CD14-positive monocyte (primary cell): ENCODE measurements at regions not wholly inside any gene's neighbourhood (a gene's known extent, or its start where the extent isn't known, plus 50 kb on each side); places are given as distances from the start of the nearest gene placed in this dataset.

Experiments
- DNase-seq, 3 donors: peaks; one replicate each; pipeline ENCODE4 v3.0.0-alpha.2; 2011 to 2022
- H2AFZ ChIP-seq: 2 replicates; pipeline ENCODE4 v1.6.0; 2012; ENCODE audit warnings: mild to moderate bottlenecking, low read depth, low read length, inconsistent platforms; ENCODE audit not compliant: insufficient read depth, poor library complexity, severe bottlenecking
- H3K27ac ChIP-seq, 2 donors: 1 replicate in 1 of 2; 2 replicates in 1 of 2; pipeline ENCODE4 v1.5.1; 2012 to 2013; ENCODE audit warnings: low read length in 2 of 2, control low read depth in 1 of 2, inconsistent platforms in 1 of 2, low read depth in 1 of 2, mild to moderate bottlenecking in 1 of 2
- H3K27me3 ChIP-seq, 2 donors: one replicate each; pipeline versions ENCODE4 v1.6.0 to v1.6.1; 2011 to 2013; ENCODE audit warnings: low read length in 2 of 2; ENCODE audit not compliant: control insufficient read depth in 2 of 2, insufficient read depth in 2 of 2
- H3K36me3 ChIP-seq, 2 donors: replicated peaks in 1 of 2; 1 replicate in 1 of 2; 2 replicates in 1 of 2; pipeline versions ENCODE4 v1.5.1 to v1.6.1; 2012 to 2013; ENCODE audit warnings: low read length in 2 of 2, control low read depth in 1 of 2, inconsistent platforms in 1 of 2, mild to moderate bottlenecking in 1 of 2; ENCODE audit not compliant: insufficient read depth in 2 of 2, control insufficient read depth in 1 of 2
- H3K4me1 ChIP-seq, 2 donors: 1 replicate in 1 of 2; 2 replicates in 1 of 2; pipeline versions ENCODE4 v1.5.1 to v1.6.1; 2012 to 2013; ENCODE audit warnings: low read length in 2 of 2, control low read depth in 1 of 2, inconsistent platforms in 1 of 2, mild to moderate bottlenecking in 1 of 2, moderate library complexity in 1 of 2; ENCODE audit not compliant: insufficient read depth in 2 of 2, control insufficient read depth in 1 of 2
- H3K4me2 ChIP-seq: replicated peaks from 2 replicates; pipeline ENCODE3; 2012; ENCODE audit warnings: low read length, moderate library complexity, mild to moderate bottlenecking; ENCODE audit not compliant: poor library complexity, severe bottlenecking; ENCODE audit errors: extremely low read depth
- H3K4me3 ChIP-seq, 3 experiments: fragments of 200-600 bp in 1 of 3; sonication (generic) in 1 of 3; replicated peaks in 1 of 3; 1 replicate in 2 of 3; 2 replicates in 1 of 3; pipeline ENCODE4 v1.5.1; 2011 to 2013; ENCODE audit warnings: low read length in 3 of 3, mild to moderate bottlenecking in 3 of 3, control low read depth in 2 of 3, low read depth in 2 of 3, inconsistent platforms in 1 of 3, moderate library complexity in 1 of 3
- H3K79me2 ChIP-seq: 2 replicates; pipeline ENCODE4 v1.6.0; 2012; ENCODE audit warnings: mild to moderate bottlenecking, control low read depth, inconsistent platforms, low read length, moderate library complexity; ENCODE audit not compliant: insufficient read depth
- H3K9ac ChIP-seq: 2 replicates; pipeline ENCODE4 v1.6.0; 2017; ENCODE audit warnings: low read length, mild to moderate bottlenecking; ENCODE audit not compliant: insufficient read depth, poor library complexity, severe bottlenecking
- H3K9me3 ChIP-seq, 2 donors: replicated peaks in 1 of 2; 1 replicate in 1 of 2; 2 replicates in 1 of 2; pipeline versions ENCODE4 v1.5.1 to v1.6.1; 2012 to 2013; ENCODE audit warnings: low read length in 2 of 2, control low read depth in 1 of 2; ENCODE audit not compliant: control insufficient read depth in 1 of 2, insufficient read depth in 1 of 2
- H4K20me1 ChIP-seq: 2 replicates; pipeline ENCODE4 v1.6.0; 2012; ENCODE audit warnings: mild to moderate bottlenecking, low read length, control low read depth, moderate library complexity; ENCODE audit not compliant: insufficient read depth
- H3K27ac Mint-ChIP-seq, 7 donors: one replicate each; pipeline ENCODE4 v1.8.0; 2020; ENCODE audit warnings: mild to moderate bottlenecking in 7 of 7, mixed read lengths in 7 of 7, moderate library complexity in 6 of 7, inconsistent platforms in 2 of 7
- H3K27me3 Mint-ChIP-seq, 3 donors: one replicate each; pipeline ENCODE4 v1.8.0; 2021 to 2022; ENCODE audit warnings: low read depth in 3 of 3, mild to moderate bottlenecking in 3 of 3, mixed read lengths in 3 of 3, moderate library complexity in 3 of 3, inconsistent platforms in 1 of 3
- H3K36me3 Mint-ChIP-seq, 2 donors: one replicate each; pipeline ENCODE4 v1.8.0; 2020; ENCODE audit warnings: mixed read lengths in 2 of 2, inconsistent platforms in 1 of 2, mild to moderate bottlenecking in 1 of 2
- H3K4me1 Mint-ChIP-seq: one replicate; pipeline ENCODE4 v1.8.0; 2020; ENCODE audit warnings: mild to moderate bottlenecking, mixed read lengths
- H3K4me3 Mint-ChIP-seq, 2 donors: one replicate each; pipeline ENCODE4 v1.8.0; 2020; ENCODE audit warnings: mild to moderate bottlenecking in 2 of 2, mixed read lengths in 2 of 2, moderate library complexity in 1 of 2
- H3K9me3 Mint-ChIP-seq, 7 donors: one replicate each; pipeline ENCODE4 v1.8.0; 2020 to 2022; ENCODE audit warnings: mixed read lengths in 7 of 7, mild to moderate bottlenecking in 6 of 7, moderate library complexity in 6 of 7, inconsistent platforms in 2 of 7
- WGBS: methylation state at CpG from one replicate; pipeline ENCODE4 v1.1.5; 2013; ENCODE audit warnings: missing lambda C conversion rate; ENCODE audit not compliant: insufficient coverage; 5-methylcytosine and 5-hydroxymethylcytosine counted together
- intact Hi-C, 2 donors: fragments of 100-400 bp; cut with micrococcal nuclease; formaldehyde crosslinking; loops; one replicate each; pipeline versions ENCODE4 v1.15.0 to v1.15.1; 2023
- TF ChIP-seq, protein P1 (sequence below): fragments of 200-600 bp; IDR thresholded peaks from one replicate; pipeline ENCODE4 v1.8.0; 2022; ENCODE audit warnings: antibody characterized with exemption, mild to moderate bottlenecking

- H3K4me2 ChIP-seq: no peak overlapping the region
- no peak overlapping the region for H3K4me3 ChIP-seq
- no peaks in the 10 kb centered on the region for H4K20me1 ChIP-seq
- intact Hi-C loops: no loop called here
- TF ChIP-seq, protein P1, sequence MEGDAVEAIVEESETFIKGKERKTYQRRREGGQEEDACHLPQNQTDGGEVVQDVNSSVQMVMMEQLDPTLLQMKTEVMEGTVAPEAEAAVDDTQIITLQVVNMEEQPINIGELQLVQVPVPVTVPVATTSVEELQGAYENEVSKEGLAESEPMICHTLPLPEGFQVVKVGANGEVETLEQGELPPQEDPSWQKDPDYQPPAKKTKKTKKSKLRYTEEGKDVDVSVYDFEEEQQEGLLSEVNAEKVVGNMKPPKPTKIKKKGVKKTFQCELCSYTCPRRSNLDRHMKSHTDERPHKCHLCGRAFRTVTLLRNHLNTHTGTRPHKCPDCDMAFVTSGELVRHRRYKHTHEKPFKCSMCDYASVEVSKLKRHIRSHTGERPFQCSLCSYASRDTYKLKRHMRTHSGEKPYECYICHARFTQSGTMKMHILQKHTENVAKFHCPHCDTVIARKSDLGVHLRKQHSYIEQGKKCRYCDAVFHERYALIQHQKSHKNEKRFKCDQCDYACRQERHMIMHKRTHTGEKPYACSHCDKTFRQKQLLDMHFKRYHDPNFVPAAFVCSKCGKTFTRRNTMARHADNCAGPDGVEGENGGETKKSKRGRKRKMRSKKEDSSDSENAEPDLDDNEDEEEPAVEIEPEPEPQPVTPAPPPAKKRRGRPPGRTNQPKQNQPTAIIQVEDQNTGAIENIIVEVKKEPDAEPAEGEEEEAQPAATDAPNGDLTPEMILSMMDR: no peak
- no peaks in the 10 kb centered on the region for H3K36me3 ChIP-seq
- Mint-ChIP-seq H3K27me3 (no peaks in the 10 kb centered on the region), H3K9me3 (peaks cover 0 to 5% (median 5%) of the 10 kb centered on the region in 7 donors), H3K27ac (no peak overlapping the region), H3K4me1 (no peaks in the 10 kb centered on the region), H3K36me3 (no peaks in the 10 kb centered on the region), H3K4me3 (no peak overlapping the region)
- H3K9ac ChIP-seq: no peak overlapping the region
- no peak for DNase-seq
- no peaks in the 10 kb centered on the region for H3K79me2 ChIP-seq
- H2AFZ ChIP-seq: no peak overlapping the region
- no CpG with 5 or more reads among the region's 2 CpGs for WGBS
- no peak overlapping the region for H3K27ac ChIP-seq
- no peaks in the 10 kb centered on the region for H3K27me3 ChIP-seq
- H3K4me1 ChIP-seq: no peaks in the 10 kb centered on the region
- no peaks in the 10 kb centered on the region for H3K9me3 ChIP-seq
These were observed 122.0 kb upstream of the CEP126 start for GRCh38 chr11:101792814-101793213.

GRCh38 chr11:101786916-101787315, 127.9 kb upstream of the CEP126 start:
- Mint-ChIP-seq H3K27me3 (peaks cover 0 to 2% (median 0%) of the 10 kb centered on the region in 3 donors), H3K36me3 (no peaks in the 10 kb centered on the region), H3K27ac (no peak overlapping the region), H3K4me3 (no peak overlapping the region), H3K4me1 (no peaks in the 10 kb centered on the region), H3K9me3 (peaks cover 2 to 6% (median 3%) of the 10 kb centered on the region in 7 donors)
- no peak overlapping the region for H3K4me2 ChIP-seq
- TF ChIP-seq, protein P1: no peak
- no peak overlapping the region for H2AFZ ChIP-seq
- WGBS: no CpG with 5 or more reads among the region's 1 CpG
- H4K20me1 ChIP-seq: no peaks in the 10 kb centered on the region
- H3K79me2 ChIP-seq: no peaks in the 10 kb centered on the region
- no peak overlapping the region for H3K4me3 ChIP-seq
- H3K27me3 ChIP-seq: no peaks in the 10 kb centered on the region
- no peaks in the 10 kb centered on the region for H3K9me3 ChIP-seq
- no peaks in the 10 kb centered on the region for H3K4me1 ChIP-seq
- H3K36me3 ChIP-seq: no peaks in the 10 kb centered on the region
- H3K9ac ChIP-seq: no peak overlapping the region
- DNase-seq: no peak
- intact Hi-C loops: no loop called here
- H3K27ac ChIP-seq: no peak overlapping the region
